ENCODE measurements at regions not wholly inside any gene's neighbourhood (a gene's known extent, or its start where the extent isn't known, plus 50 kb on each side); places are given as distances from the start of the nearest gene placed in this dataset.

- Histone ChIP-seq H3K27ac (ENCODE audit: low read depth, low read length) (no peak overlapping the region), H3K9me3 (ENCODE audit: control insufficient read depth, insufficient read depth, low read depth, low read length) (no peaks in the 10 kb centered on the region), H3K36me3 (ENCODE audit: control insufficient read depth, insufficient read depth, low read length) (no peaks in the 10 kb centered on the region), H3K9ac (ENCODE audit: low read length) (no peak overlapping the region), H3K4me3 (ENCODE audit: low read depth, low read length) (no peak overlapping the region), H3K4me1 (ENCODE audit: control insufficient read depth, insufficient read depth, low read length) (peaks cover 5% of the 10 kb centered on the region; the same call in 1 of the 2 replicates), H3K27me3 (ENCODE audit: control insufficient read depth, insufficient read depth, low read length) (no peaks in the 10 kb centered on the region)
Measured at GRCh38 chr4:111628437-111628836, 516.8 kb upstream of the FAM241A start.

- no peaks in the 10 kb centered on the region for H3K9me3 ChIP-seq (ENCODE audit: control insufficient read depth, insufficient read depth, low read depth, low read length)
- H3K36me3 ChIP-seq (ENCODE audit: control insufficient read depth, insufficient read depth, low read length) = no peaks in the 10 kb centered on the region
- no peaks in the 10 kb centered on the region for H3K27me3 ChIP-seq (ENCODE audit: control insufficient read depth, insufficient read depth, low read length)
- H3K9ac ChIP-seq (ENCODE audit: low read length) = no peak overlapping the region
- H3K4me3 ChIP-seq (ENCODE audit: low read depth, low read length) = no peak overlapping the region
- H3K4me1 ChIP-seq (ENCODE audit: control insufficient read depth, insufficient read depth, low read length) = peaks cover 5% of the 10 kb centered on the region; the same call in 1 of the 2 replicates
- no peak overlapping the region for H3K27ac ChIP-seq (ENCODE audit: low read depth, low read length)
Measured at GRCh38 chr4:111630705-111631104, 514.5 kb upstream of the FAM241A start.

- H3K27me3 ChIP-seq (ENCODE audit: control insufficient read depth, insufficient read depth, low read length) = no peaks in the 10 kb centered on the region
- H3K4me3 ChIP-seq (ENCODE audit: low read depth, low read length) = no peak overlapping the region
- no peaks in the 10 kb centered on the region for H3K36me3 ChIP-seq (ENCODE audit: control insufficient read depth, insufficient read depth, low read length)
- no peak overlapping the region for H3K9ac ChIP-seq (ENCODE audit: low read length)
- peaks cover 5% of the 10 kb centered on the region; the same call in 1 of the 2 replicates for H3K4me1 ChIP-seq (ENCODE audit: control insufficient read depth, insufficient read depth, low read length)
- no peaks in the 10 kb centered on the region for H3K9me3 ChIP-seq (ENCODE audit: control insufficient read depth, insufficient read depth, low read depth, low read length)
- H3K27ac ChIP-seq (ENCODE audit: low read depth, low read length) = no peak overlapping the region
Measured at GRCh38 chr4:111631215-111631999, 513.8 kb upstream of the FAM241A start.

- no peaks in the 10 kb centered on the region for H3K36me3 ChIP-seq (ENCODE audit: control insufficient read depth, insufficient read depth, low read length)
- H3K9me3 ChIP-seq (ENCODE audit: control insufficient read depth, insufficient read depth, low read depth, low read length) = no peaks in the 10 kb centered on the region
- no peaks in the 10 kb centered on the region for H3K27me3 ChIP-seq (ENCODE audit: control insufficient read depth, insufficient read depth, low read length)
- no peak overlapping the region for H3K9ac ChIP-seq (ENCODE audit: low read length)
- no peak overlapping the region for H3K4me3 ChIP-seq (ENCODE audit: low read depth, low read length)
- no peak overlapping the region for H3K27ac ChIP-seq (ENCODE audit: low read depth, low read length)
- peaks cover 5% of the 10 kb centered on the region; the same call in 1 of the 2 replicates for H3K4me1 ChIP-seq (ENCODE audit: control insufficient read depth, insufficient read depth, low read length)
Measured at GRCh38 chr4:111632641-111633151, 512.6 kb upstream of the FAM241A start.

GRCh38 chr4:111633663-111634266, 511.5 kb upstream of the FAM241A start:
- no peaks in the 10 kb centered on the region for H3K27me3 ChIP-seq (ENCODE audit: control insufficient read depth, insufficient read depth, low read length)
- H3K36me3 ChIP-seq (ENCODE audit: control insufficient read depth, insufficient read depth, low read length) = no peaks in the 10 kb centered on the region
- H3K4me3 ChIP-seq (ENCODE audit: low read depth, low read length) = no peak overlapping the region
- no peak overlapping the region for H3K27ac ChIP-seq (ENCODE audit: low read depth, low read length)
- no peaks in the 10 kb centered on the region for H3K9me3 ChIP-seq (ENCODE audit: control insufficient read depth, insufficient read depth, low read depth, low read length)
- no peaks in the 10 kb centered on the region for H3K4me1 ChIP-seq (ENCODE audit: control insufficient read depth, insufficient read depth, low read length)
- no peak overlapping the region for H3K9ac ChIP-seq (ENCODE audit: low read length)

GRCh38 chr4:111635646-111636045, 509.6 kb upstream of the FAM241A start:
- no peaks in the 10 kb centered on the region for H3K9me3 ChIP-seq (ENCODE audit: control insufficient read depth, insufficient read depth, low read depth, low read length)
- H3K9ac ChIP-seq (ENCODE audit: low read length) = no peak overlapping the region
- H3K4me1 ChIP-seq (ENCODE audit: control insufficient read depth, insufficient read depth, low read length) = no peaks in the 10 kb centered on the region
- no peak overlapping the region for H3K4me3 ChIP-seq (ENCODE audit: low read depth, low read length)
- no peak overlapping the region for H3K27ac ChIP-seq (ENCODE audit: low read depth, low read length)
- H3K27me3 ChIP-seq (ENCODE audit: control insufficient read depth, insufficient read depth, low read length) = no peaks in the 10 kb centered on the region
- no peaks in the 10 kb centered on the region for H3K36me3 ChIP-seq (ENCODE audit: control insufficient read depth, insufficient read depth, low read length)

GRCh38 chr4:111636961-111637585, 508.2 kb upstream of the FAM241A start:
- H3K9ac ChIP-seq (ENCODE audit: low read length) = no peak overlapping the region
- H3K27ac ChIP-seq (ENCODE audit: low read depth, low read length) = no peak overlapping the region
- H3K36me3 ChIP-seq (ENCODE audit: control insufficient read depth, insufficient read depth, low read length) = no peaks in the 10 kb centered on the region
- H3K4me1 ChIP-seq (ENCODE audit: control insufficient read depth, insufficient read depth, low read length) = no peaks in the 10 kb centered on the region
- no peak overlapping the region for H3K4me3 ChIP-seq (ENCODE audit: low read depth, low read length)
- no peaks in the 10 kb centered on the region for H3K27me3 ChIP-seq (ENCODE audit: control insufficient read depth, insufficient read depth, low read length)
- no peaks in the 10 kb centered on the region for H3K9me3 ChIP-seq (ENCODE audit: control insufficient read depth, insufficient read depth, low read depth, low read length)

- Histone ChIP-seq H3K27me3 (ENCODE audit: control insufficient read depth, insufficient read depth, low read length) (no peaks in the 10 kb centered on the region), H3K4me3 (ENCODE audit: low read depth, low read length) (no peak overlapping the region), H3K9me3 (ENCODE audit: control insufficient read depth, insufficient read depth, low read depth, low read length) (no peaks in the 10 kb centered on the region), H3K27ac (ENCODE audit: low read depth, low read length) (no peak overlapping the region), H3K9ac (ENCODE audit: low read length) (no peak overlapping the region), H3K36me3 (ENCODE audit: control insufficient read depth, insufficient read depth, low read length) (no peaks in the 10 kb centered on the region), H3K4me1 (ENCODE audit: control insufficient read depth, insufficient read depth, low read length) (no peaks in the 10 kb centered on the region)
Measured at GRCh38 chr4:111639120-111639690, 506.0 kb upstream of the FAM241A start.

- Histone ChIP-seq H3K9me3 (ENCODE audit: control insufficient read depth, insufficient read depth, low read depth, low read length) (no peaks in the 10 kb centered on the region), H3K4me3 (ENCODE audit: low read depth, low read length) (no peak overlapping the region), H3K27me3 (ENCODE audit: control insufficient read depth, insufficient read depth, low read length) (no peaks in the 10 kb centered on the region), H3K36me3 (ENCODE audit: control insufficient read depth, insufficient read depth, low read length) (no peaks in the 10 kb centered on the region), H3K4me1 (ENCODE audit: control insufficient read depth, insufficient read depth, low read length) (no peaks in the 10 kb centered on the region), H3K9ac (ENCODE audit: low read length) (no peak overlapping the region), H3K27ac (ENCODE audit: low read depth, low read length) (no peak overlapping the region)
Measured at GRCh38 chr4:111639876-111640275, 505.4 kb upstream of the FAM241A start.

GRCh38 chr4:111641813-111642579, 503.3 kb upstream of the FAM241A start:
- Histone ChIP-seq H3K9ac (ENCODE audit: low read length) (no peak overlapping the region), H3K9me3 (ENCODE audit: control insufficient read depth, insufficient read depth, low read depth, low read length) (no peaks in the 10 kb centered on the region), H3K27me3 (ENCODE audit: control insufficient read depth, insufficient read depth, low read length) (no peaks in the 10 kb centered on the region), H3K4me3 (ENCODE audit: low read depth, low read length) (no peak overlapping the region), H3K27ac (ENCODE audit: low read depth, low read length) (no peak overlapping the region), H3K4me1 (ENCODE audit: control insufficient read depth, insufficient read depth, low read length) (no peaks in the 10 kb centered on the region), H3K36me3 (ENCODE audit: control insufficient read depth, insufficient read depth, low read length) (no peaks in the 10 kb centered on the region)
